ENCODE measurements at regions not wholly inside any gene's neighbourhood (a gene's known extent, or its start where the extent isn't known, plus 50 kb on each side); places are given as distances from the start of the nearest gene placed in this dataset.

GRCh38 chr14:95034788-95035187 is 122.5 kb downstream of the DICER1 start:
- TF ChIP-seq CTCF (IDR thresholded peaks at IDR 0.05) (no peak), POLR2AphosphoS5 (IDR thresholded peaks at IDR 0.05) (no peak), EP300 (IDR thresholded peaks at IDR 0.05) (no peak)
